Activated CD8-positive, alpha-beta memory T cell treated with anti-CD3 and anti-CD28 coated beads for 36 hours (primary cell): ENCODE measurements at regions not wholly inside any gene's neighbourhood (a gene's known extent, or its start where the extent isn't known, plus 50 kb on each side); places are given as distances from the start of the nearest gene placed in this dataset.

Experiments
- CTCF ChIA-PET: fragments of 350-600 bp; sonication (Branson Sonifier 250); formaldehyde crosslinking; loops from one replicate; lab custom pipeline; 2021; ENCODE audit warnings: antibody characterized with exemption; lab: Charles Lee
- POLR2A ChIA-PET: fragments of 350-600 bp; sonication (Branson Sonifier 250); formaldehyde crosslinking; loops from one replicate; lab custom pipeline; 2021; ENCODE audit warnings: antibody characterized with exemption; lab: Charles Lee

GRCh38 chr4:175562542-175562941, 249.5 kb downstream of the GPM6A start:
- ChIA-PET CTCF (no interaction called here), POLR2A (no interaction called here)
